Heart right ventricle (tissue), 16 donors: ENCODE measurements at regions not wholly inside any gene's neighbourhood (a gene's known extent, or its start where the extent isn't known, plus 50 kb on each side); places are given as distances from the start of the nearest gene placed in this dataset.
A peak's percentile ranks its signal among the peaks of the same experiment; 100 is the strongest.

Experiments used
- ATAC-seq, 8 donors: fragments of 200-7000 bp; cut with Tn5 transposase; one replicate each; pipeline ENCODE4 v1.9.1; 2020; ENCODE audit warnings: mild to moderate bottlenecking in 8 of 8, moderate library complexity in 8 of 8, moderate number of reproducible peaks in 1 of 8
- DNase-seq, 2 donors: peaks; one replicate each; pipeline ENCODE4 v3.0.0-alpha.2; 2020
- H3K27ac ChIP-seq, 10 donors: fragments of 200-600 bp; sonication (generic) in 2 of 10; one replicate each; pipeline versions ENCODE4 v1.5.0 to v1.8.0; 2020 to 2022; ENCODE audit warnings: mild to moderate bottlenecking in 3 of 10
- H3K27me3 ChIP-seq, 7 donors: fragments of 200-600 bp; one replicate each; pipeline ENCODE4 v1.8.0; 2021 to 2022; ENCODE audit warnings: mild to moderate bottlenecking in 2 of 7
- H3K36me3 ChIP-seq, 9 donors: fragments of 200-600 bp; sonication (generic) in 1 of 9; one replicate each; pipeline versions ENCODE4 v1.5.0 to v1.8.0; 2020 to 2022; ENCODE audit warnings: mild to moderate bottlenecking in 2 of 9
- H3K4me1 ChIP-seq, 9 donors: fragments of 200-600 bp; sonication (generic) in 1 of 9; one replicate each; pipeline versions ENCODE4 v1.5.0 to v1.8.0; 2020 to 2022; ENCODE audit warnings: mild to moderate bottlenecking in 4 of 9
- H3K4me3 ChIP-seq, 10 donors: fragments of 200-600 bp; sonication (generic) in 2 of 10; one replicate each; pipeline versions ENCODE4 v1.5.0 to v1.8.0; 2020 to 2022; ENCODE audit warnings: mild to moderate bottlenecking in 7 of 10, moderate library complexity in 2 of 10
- H3K9me3 ChIP-seq, 11 donors: fragments of 200-600 bp in 10 of 11; sonication (generic) in 2 of 11; one replicate each; pipeline versions ENCODE4 v1.5.0 to v1.8.0; 2013 to 2022; ENCODE audit warnings: mild to moderate bottlenecking in 2 of 11, control low read depth in 1 of 11, moderate library complexity in 1 of 11
- WGBS, 2 donors: extraction: QIAGEN DNeasy Blood & Tissue Kit; methylation state at CpG; one replicate each; pipeline ENCODE4 v1.1.7; 2013; ENCODE audit warnings: inconsistent platforms in 1 of 2; 5-methylcytosine and 5-hydroxymethylcytosine counted together
- intact Hi-C, 10 donors: fragments of 100-400 bp; cut with DNase I; formaldehyde crosslinking; loops; one replicate each; pipeline versions ENCODE4 v1.11.1 to v1.14.2; 2022
- TF ChIP-seq, protein P1 (sequence below), 9 donors: fragments of 200-600 bp; sonication (generic) in 2 of 9; IDR thresholded peaks; one replicate each; pipeline versions ENCODE4 v1.5.0 to v1.8.0; 2021 to 2022; ENCODE audit warnings: antibody characterized with exemption in 9 of 9, mild to moderate bottlenecking in 5 of 9, moderate library complexity in 1 of 9
- donor health status: Arrhythmogenic right ventricular cardiomyopathy.
- donor health status: ischemic (EF 13 %, LVEDD 7.1; RV severe dilation, severe dysfunction).
- donor health status: healthy with polysubstance abuse.
- donor health status: DM: no; HTN: yes; CAD: no.
- donor health status: DM: no; HTN: no; CAD: no.
- donor health status: ischemic (EF 25% LVEDD 6.9; RV normal size, moderate dysfunction).
- donor health status: ischemic (EF 25% LVEDD 5.7; RV mildly dilated, moderate dysfunction).
- donor health status: healthy.
- donor health status: DM: yes; HTN: yes; CAD: no.
- donor health status: Ischemic cardiomyopathy.
- donor health status: ischemic (EF 35%, LVEDD 5.7; RV mildly dilated, moderate dysfunction).
- donor health status: nonischemic (EF 11% LVEDD 7.7; RV severe dilation, severe dysfunction).
- donor health status: DM: yes; HTN: yes; CAD: no.
- donor health status: PGD.
- donor health status: ischemic (EF 29% LVEDD 5.4; RV normal size, mild dysfunction).
- donor health status: nonischemic (EF 23%, LVEDD 6.1; RV moderate dilation, normal function).

- intact Hi-C loops, result no loop called here
- H3K4me3 ChIP-seq, result no peak overlapping the region
- no peaks in the 10 kb centered on the region for H3K36me3 ChIP-seq
- H3K27me3 ChIP-seq, result no peaks in the 10 kb centered on the region
- peaks cover 0 to 10% (median 0%) of the 10 kb centered on the region in 11 donors for H3K9me3 ChIP-seq
- 95 to 97% methylated on average over 2 of the region's 2 CpGs for WGBS, 2 donors
- H3K27ac ChIP-seq, result no peak overlapping the region
- TF ChIP-seq, protein P1, sequence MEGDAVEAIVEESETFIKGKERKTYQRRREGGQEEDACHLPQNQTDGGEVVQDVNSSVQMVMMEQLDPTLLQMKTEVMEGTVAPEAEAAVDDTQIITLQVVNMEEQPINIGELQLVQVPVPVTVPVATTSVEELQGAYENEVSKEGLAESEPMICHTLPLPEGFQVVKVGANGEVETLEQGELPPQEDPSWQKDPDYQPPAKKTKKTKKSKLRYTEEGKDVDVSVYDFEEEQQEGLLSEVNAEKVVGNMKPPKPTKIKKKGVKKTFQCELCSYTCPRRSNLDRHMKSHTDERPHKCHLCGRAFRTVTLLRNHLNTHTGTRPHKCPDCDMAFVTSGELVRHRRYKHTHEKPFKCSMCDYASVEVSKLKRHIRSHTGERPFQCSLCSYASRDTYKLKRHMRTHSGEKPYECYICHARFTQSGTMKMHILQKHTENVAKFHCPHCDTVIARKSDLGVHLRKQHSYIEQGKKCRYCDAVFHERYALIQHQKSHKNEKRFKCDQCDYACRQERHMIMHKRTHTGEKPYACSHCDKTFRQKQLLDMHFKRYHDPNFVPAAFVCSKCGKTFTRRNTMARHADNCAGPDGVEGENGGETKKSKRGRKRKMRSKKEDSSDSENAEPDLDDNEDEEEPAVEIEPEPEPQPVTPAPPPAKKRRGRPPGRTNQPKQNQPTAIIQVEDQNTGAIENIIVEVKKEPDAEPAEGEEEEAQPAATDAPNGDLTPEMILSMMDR (IDR thresholded peaks at IDR 0.05), result no peak
- ATAC-seq, result no peak
- no peaks in the 10 kb centered on the region for H3K4me1 ChIP-seq
- no peak for DNase-seq
Observed at GRCh38 chr3:106466881-106467280, 598.1 kb upstream of the CBLB start.

DNA sequence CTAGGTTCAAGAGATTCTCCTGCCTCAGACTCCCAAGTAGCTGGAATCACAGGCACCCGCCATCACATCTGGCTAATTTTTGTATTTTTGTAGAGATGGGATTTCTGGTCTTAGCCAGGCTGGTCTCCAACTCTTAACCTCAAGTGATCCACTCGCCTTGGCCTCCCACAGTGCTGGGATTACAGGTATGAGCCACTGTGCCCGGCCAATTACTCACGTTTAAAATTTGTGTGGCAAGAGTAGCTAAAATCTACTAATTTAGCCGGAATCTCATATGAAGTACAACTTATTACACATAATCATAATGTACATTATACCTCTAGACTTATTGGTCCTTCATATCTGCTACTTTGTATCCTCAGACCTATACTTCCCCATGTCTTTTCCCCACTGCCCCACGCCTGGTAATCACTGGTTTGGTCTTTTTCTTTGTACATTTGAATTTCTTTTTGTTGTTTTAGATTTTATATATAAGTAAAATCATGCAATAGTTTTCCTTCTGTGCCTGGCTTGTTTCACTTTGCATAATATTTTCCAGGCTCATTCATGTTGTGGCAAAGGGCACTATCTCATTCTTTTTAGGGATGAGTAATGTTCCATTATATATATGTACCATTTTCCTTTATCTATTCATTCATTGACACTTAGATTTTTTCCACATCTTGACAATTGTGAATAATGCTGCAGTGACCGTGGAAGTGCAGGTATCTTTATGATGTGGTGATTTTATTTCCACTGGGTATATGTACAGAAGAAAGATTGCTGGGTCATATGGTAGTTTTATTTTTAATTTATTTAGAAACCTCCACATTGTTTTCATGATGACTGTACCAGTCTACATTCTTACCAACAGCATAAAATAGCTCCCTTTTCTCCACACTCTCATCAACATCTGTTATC, 605.0 kb upstream of the CBLB start:
- intact Hi-C loops, result no loop called here
- H3K27ac ChIP-seq, result no peak overlapping the region
- TF ChIP-seq, protein P1 (IDR thresholded peaks at IDR 0.05), result no peak
- no peak for DNase-seq
- no peak overlapping the region for H3K4me3 ChIP-seq
- ATAC-seq, result no peak
- H3K27me3 ChIP-seq, result no peaks in the 10 kb centered on the region
- H3K4me1 ChIP-seq, result no peaks in the 10 kb centered on the region
- 91 to 92% methylated on average over 7 of the region's 7 CpGs for WGBS, 2 donors
- peaks cover 0 to 32% (median 8%) of the 10 kb centered on the region in 11 donors for H3K9me3 ChIP-seq
- no peaks in the 10 kb centered on the region for H3K36me3 ChIP-seq

- intact Hi-C loops, result no loop called here
- no peaks in the 10 kb centered on the region for H3K4me1 ChIP-seq
- peaks cover 0 to 28% (median 14%) of the 10 kb centered on the region in 11 donors for H3K9me3 ChIP-seq
- ATAC-seq, result peak in 2 of 8 donors; percentile 29 to 41
- no peak overlapping the region for H3K4me3 ChIP-seq
- H3K27ac ChIP-seq, result no peak overlapping the region
- DNase-seq, result no peak
- no peaks in the 10 kb centered on the region for H3K36me3 ChIP-seq
- H3K27me3 ChIP-seq, result no peaks in the 10 kb centered on the region
- WGBS, 2 donors, result 56 to 58% methylated on average over 5 of the region's 5 CpGs
- TF ChIP-seq, protein P1 (IDR thresholded peaks at IDR 0.05), result no peak
Observed at GRCh38 chr3:106482451-106482850, 613.6 kb upstream of the CBLB start.

- intact Hi-C loops, result no loop called here
- H3K4me3 ChIP-seq, result no peak overlapping the region
- peaks cover 0 to 7% (median 0%) of the 10 kb centered on the region in 9 donors for H3K4me1 ChIP-seq
- ATAC-seq, result no peak
- TF ChIP-seq, protein P1 (IDR thresholded peaks at IDR 0.05), result no peak
- no peaks in the 10 kb centered on the region for H3K27me3 ChIP-seq
- no peak for DNase-seq
- peaks cover 0 to under 1% (median 0%) of the 10 kb centered on the region in 11 donors for H3K9me3 ChIP-seq
- H3K27ac ChIP-seq, result no peak overlapping the region
- no peaks in the 10 kb centered on the region for H3K36me3 ChIP-seq
Observed at GRCh38 chr3:106485217-106485616, 616.4 kb upstream of the CBLB start.
